ENCODE measurements at regions not wholly inside any gene's neighbourhood (a gene's known extent, or its start where the extent isn't known, plus 50 kb on each side); places are given as distances from the start of the nearest gene placed in this dataset.
A peak's percentile ranks its signal among the peaks of the same experiment; 100 is the strongest.
"Not testable (repeated sequence)": the region's sequence is repeated elsewhere in the genome, so short reads cannot be mapped to it uniquely, and the experiment has no call there.

DNA sequence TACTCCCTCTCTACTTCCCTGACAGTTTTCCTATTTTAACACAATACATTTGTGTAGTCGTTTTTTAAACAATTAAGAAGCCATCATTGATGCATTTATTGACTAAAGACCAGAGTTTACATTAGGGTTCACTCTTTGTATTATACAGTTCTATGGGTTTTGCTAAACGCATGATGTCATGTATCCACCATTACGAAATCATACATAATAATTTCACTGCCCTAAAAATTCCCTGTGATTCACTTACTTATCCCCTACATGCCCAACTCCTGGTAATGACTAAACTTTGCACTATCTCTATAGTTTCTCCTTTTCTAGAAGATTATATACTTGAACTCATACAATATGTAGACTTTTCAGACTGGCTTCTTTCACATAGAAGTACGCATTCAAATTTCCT, 1016.5 kb upstream of the FOXG1 start:
- no peaks in the 10 kb centered on the region for H3K36me3 Mint-ChIP-seq (ENCODE audit: low read depth, unreplicated experiment)
- H3K9ac ChIP-seq (ENCODE audit: low read length): no peak overlapping the region
- no peaks in the 10 kb centered on the region for H3K36me3 ChIP-seq (ENCODE audit: insufficient read depth, low read length)
- H3K4me1 Mint-ChIP-seq (ENCODE audit: low read depth, unreplicated experiment): no peaks in the 10 kb centered on the region
- no peak overlapping the region for H3K27ac Mint-ChIP-seq (ENCODE audit: unreplicated experiment)
- no peak overlapping the region for H3K4me2 ChIP-seq (ENCODE audit: low read length)
- DNase-seq (ENCODE audit: low read depth): no peak
- H2AFZ ChIP-seq (ENCODE audit: low read depth, low read length): no peak overlapping the region
- no peaks in the 10 kb centered on the region for H3K27me3 Mint-ChIP-seq (ENCODE audit: low read depth, unreplicated experiment)
- H3K4me3 Mint-ChIP-seq (ENCODE audit: unreplicated experiment): no peak overlapping the region
- TF ChIP-seq, protein P1, sequence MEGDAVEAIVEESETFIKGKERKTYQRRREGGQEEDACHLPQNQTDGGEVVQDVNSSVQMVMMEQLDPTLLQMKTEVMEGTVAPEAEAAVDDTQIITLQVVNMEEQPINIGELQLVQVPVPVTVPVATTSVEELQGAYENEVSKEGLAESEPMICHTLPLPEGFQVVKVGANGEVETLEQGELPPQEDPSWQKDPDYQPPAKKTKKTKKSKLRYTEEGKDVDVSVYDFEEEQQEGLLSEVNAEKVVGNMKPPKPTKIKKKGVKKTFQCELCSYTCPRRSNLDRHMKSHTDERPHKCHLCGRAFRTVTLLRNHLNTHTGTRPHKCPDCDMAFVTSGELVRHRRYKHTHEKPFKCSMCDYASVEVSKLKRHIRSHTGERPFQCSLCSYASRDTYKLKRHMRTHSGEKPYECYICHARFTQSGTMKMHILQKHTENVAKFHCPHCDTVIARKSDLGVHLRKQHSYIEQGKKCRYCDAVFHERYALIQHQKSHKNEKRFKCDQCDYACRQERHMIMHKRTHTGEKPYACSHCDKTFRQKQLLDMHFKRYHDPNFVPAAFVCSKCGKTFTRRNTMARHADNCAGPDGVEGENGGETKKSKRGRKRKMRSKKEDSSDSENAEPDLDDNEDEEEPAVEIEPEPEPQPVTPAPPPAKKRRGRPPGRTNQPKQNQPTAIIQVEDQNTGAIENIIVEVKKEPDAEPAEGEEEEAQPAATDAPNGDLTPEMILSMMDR (IDR thresholded peaks at IDR 0.05; ENCODE audit: insufficient read depth, low read depth, low read length): no peak
- H3K9me3 Mint-ChIP-seq (ENCODE audit: unreplicated experiment): no peaks in the 10 kb centered on the region
- no peak overlapping the region for H3K27ac ChIP-seq (ENCODE audit: low read depth, low read length)
- no peak for FAIRE-seq
- no peaks in the 10 kb centered on the region for H3K79me2 ChIP-seq (ENCODE audit: insufficient read depth, low read length)
- no peaks in the 10 kb centered on the region for H3K4me1 ChIP-seq (ENCODE audit: insufficient read depth, low read length)
- H3K27me3 ChIP-seq (ENCODE audit: insufficient read depth, low read length): no peaks in the 10 kb centered on the region
- H4K20me1 ChIP-seq (ENCODE audit: insufficient read depth, low read length): no peaks in the 10 kb centered on the region
- H3K9me3 ChIP-seq (ENCODE audit: insufficient read depth, low read depth, low read length): no peaks in the 10 kb centered on the region
- H3K4me3 ChIP-seq (ENCODE audit: insufficient read depth, low read depth, low read length): no peak overlapping the region

GRCh38 chr14:27757642-27758041, 1008.9 kb upstream of the FOXG1 start:
- not testable (repeated sequence) for H3K27ac ChIP-seq (ENCODE audit: low read depth, low read length); H2AFZ ChIP-seq (ENCODE audit: low read depth, low read length); H3K79me2 ChIP-seq (ENCODE audit: insufficient read depth, low read length); H3K9me3 Mint-ChIP-seq (ENCODE audit: unreplicated experiment); H3K36me3 Mint-ChIP-seq (ENCODE audit: low read depth, unreplicated experiment); H3K4me1 ChIP-seq (ENCODE audit: insufficient read depth, low read length); H3K4me1 Mint-ChIP-seq (ENCODE audit: low read depth, unreplicated experiment); H3K9me3 ChIP-seq (ENCODE audit: insufficient read depth, low read depth, low read length); H3K9ac ChIP-seq (ENCODE audit: low read length); H3K4me3 ChIP-seq (ENCODE audit: insufficient read depth, low read depth, low read length); H3K27me3 ChIP-seq (ENCODE audit: insufficient read depth, low read length); H3K36me3 ChIP-seq (ENCODE audit: insufficient read depth, low read length); FAIRE-seq; H4K20me1 ChIP-seq (ENCODE audit: insufficient read depth, low read length); H3K27me3 Mint-ChIP-seq (ENCODE audit: low read depth, unreplicated experiment); H3K4me2 ChIP-seq (ENCODE audit: low read length); H3K27ac Mint-ChIP-seq (ENCODE audit: unreplicated experiment); H3K4me3 Mint-ChIP-seq (ENCODE audit: unreplicated experiment); DNase-seq (ENCODE audit: low read depth)

DNA sequence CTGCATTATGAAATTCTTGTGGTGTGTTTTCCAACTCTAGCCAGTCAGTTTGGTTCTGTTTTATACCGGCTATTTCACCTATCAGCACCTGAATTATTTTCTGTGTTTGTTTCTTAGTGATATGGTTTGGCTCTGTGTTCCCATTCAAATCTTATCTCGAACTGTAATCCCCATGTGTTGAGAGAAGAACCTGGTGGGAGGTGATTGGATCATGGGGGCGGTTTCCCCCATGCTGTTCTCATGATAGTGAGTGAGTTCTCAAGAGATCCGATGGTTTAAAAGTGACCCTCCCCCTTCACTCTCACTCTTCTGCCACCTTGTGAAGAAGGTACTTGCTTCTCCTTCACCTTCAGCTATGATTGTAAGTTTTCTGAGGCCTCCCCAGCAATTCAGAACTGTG, 1006.2 kb upstream of the FOXG1 start:
- not testable (repeated sequence) for H3K27me3 ChIP-seq (ENCODE audit: insufficient read depth, low read length); H3K9ac ChIP-seq (ENCODE audit: low read length); DNase-seq (ENCODE audit: low read depth); H3K4me3 Mint-ChIP-seq (ENCODE audit: unreplicated experiment); H3K27me3 Mint-ChIP-seq (ENCODE audit: low read depth, unreplicated experiment); H3K9me3 Mint-ChIP-seq (ENCODE audit: unreplicated experiment); H3K4me1 Mint-ChIP-seq (ENCODE audit: low read depth, unreplicated experiment); H3K9me3 ChIP-seq (ENCODE audit: insufficient read depth, low read depth, low read length); H3K36me3 Mint-ChIP-seq (ENCODE audit: low read depth, unreplicated experiment); H3K27ac ChIP-seq (ENCODE audit: low read depth, low read length); H3K4me2 ChIP-seq (ENCODE audit: low read length); H2AFZ ChIP-seq (ENCODE audit: low read depth, low read length); FAIRE-seq; H3K27ac Mint-ChIP-seq (ENCODE audit: unreplicated experiment); H3K36me3 ChIP-seq (ENCODE audit: insufficient read depth, low read length); H3K79me2 ChIP-seq (ENCODE audit: insufficient read depth, low read length); H3K4me3 ChIP-seq (ENCODE audit: insufficient read depth, low read depth, low read length); H4K20me1 ChIP-seq (ENCODE audit: insufficient read depth, low read length); H3K4me1 ChIP-seq (ENCODE audit: insufficient read depth, low read length)

DNA sequence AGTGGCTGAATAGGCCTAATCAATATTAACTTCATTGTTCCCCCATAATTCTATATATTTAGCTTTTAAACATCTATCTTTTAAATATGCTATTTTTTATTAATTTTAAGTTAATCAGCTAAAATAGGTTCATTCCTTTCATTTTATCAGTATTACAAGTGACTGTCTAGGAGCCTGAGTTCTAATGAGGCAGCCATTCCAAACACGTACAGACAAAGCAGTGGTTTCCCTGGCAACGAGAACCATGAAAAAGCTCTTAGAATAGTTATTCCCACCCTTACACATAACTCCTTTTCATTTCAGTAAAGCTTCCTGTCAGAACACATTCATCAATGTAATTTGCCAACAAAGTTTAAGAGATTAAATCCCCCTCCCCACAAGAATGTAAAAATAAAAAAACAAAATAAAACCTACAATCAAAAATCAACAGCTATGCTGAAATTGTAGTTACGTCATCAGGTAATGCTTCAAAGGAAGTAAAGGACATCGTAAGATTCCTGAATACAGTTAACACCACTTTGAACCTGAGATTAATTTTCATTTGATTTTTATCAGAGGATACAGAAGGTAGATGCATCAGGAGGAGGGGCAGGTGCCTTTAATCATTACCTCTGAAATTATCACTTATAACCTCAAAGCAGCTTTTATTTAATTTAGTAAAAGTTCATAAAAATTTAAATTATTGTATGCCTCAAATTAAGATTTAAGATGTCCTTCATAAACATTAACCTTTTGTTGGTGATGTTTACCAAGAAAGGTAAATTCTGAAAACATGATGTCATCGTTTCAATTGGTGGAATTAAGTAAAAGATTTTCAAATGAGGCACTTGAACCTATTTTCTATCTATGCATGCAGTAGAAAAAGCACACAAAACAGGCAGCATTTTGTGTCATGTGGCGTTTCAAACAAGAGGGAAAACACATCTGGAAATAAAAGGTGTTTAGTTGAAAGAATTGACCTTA, 967.2 kb upstream of the FOXG1 start:
- H3K27ac Mint-ChIP-seq (ENCODE audit: unreplicated experiment); H3K9me3 Mint-ChIP-seq (ENCODE audit: unreplicated experiment); H3K9me3 ChIP-seq (ENCODE audit: insufficient read depth, low read depth, low read length); H3K4me1 Mint-ChIP-seq (ENCODE audit: low read depth, unreplicated experiment); H3K36me3 Mint-ChIP-seq (ENCODE audit: low read depth, unreplicated experiment); H3K4me3 ChIP-seq (ENCODE audit: insufficient read depth, low read depth, low read length); H2AFZ ChIP-seq (ENCODE audit: low read depth, low read length); H3K27me3 Mint-ChIP-seq (ENCODE audit: low read depth, unreplicated experiment); FAIRE-seq; H3K36me3 ChIP-seq (ENCODE audit: insufficient read depth, low read length); H4K20me1 ChIP-seq (ENCODE audit: insufficient read depth, low read length); H3K4me1 ChIP-seq (ENCODE audit: insufficient read depth, low read length); H3K79me2 ChIP-seq (ENCODE audit: insufficient read depth, low read length); H3K27me3 ChIP-seq (ENCODE audit: insufficient read depth, low read length); H3K9ac ChIP-seq (ENCODE audit: low read length); H3K4me3 Mint-ChIP-seq (ENCODE audit: unreplicated experiment); H3K27ac ChIP-seq (ENCODE audit: low read depth, low read length): not testable (repeated sequence)
- DNase-seq (ENCODE audit: low read depth): peak; percentile 2
- H3K4me2 ChIP-seq (ENCODE audit: low read length): peak overlapping the region; percentile 22

DNA sequence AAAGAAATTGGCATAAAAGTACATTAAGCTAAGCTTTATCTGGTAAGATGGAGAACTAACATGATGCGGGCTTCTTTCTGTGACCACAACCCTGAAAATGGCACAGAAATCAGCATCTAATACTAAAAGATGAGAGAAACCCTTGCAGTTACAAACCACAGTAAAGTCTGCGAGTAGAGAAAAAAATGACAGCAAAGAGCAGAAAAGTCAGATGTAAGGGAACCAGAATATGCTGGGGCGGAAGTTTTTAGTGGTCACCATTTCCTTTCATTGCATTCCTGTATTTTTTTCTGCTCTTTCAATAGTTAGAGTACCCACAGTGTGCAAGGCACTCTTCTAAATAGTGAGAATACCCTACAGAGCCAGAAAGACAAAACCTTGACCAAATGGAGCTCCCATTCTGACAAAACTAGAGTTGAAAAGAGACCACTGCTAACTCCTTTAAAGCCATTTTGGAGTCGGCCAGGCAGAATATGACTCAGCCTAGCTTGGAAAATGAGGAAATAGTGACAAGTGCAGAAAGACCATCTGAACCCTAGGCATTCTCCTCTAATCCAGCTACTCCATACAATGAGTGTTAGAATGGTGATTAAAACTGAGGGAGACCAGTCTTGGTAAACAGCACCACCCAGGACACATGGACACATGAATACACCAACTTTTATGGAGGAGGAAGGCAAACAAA, 948.7 kb upstream of the FOXG1 start:
- not testable (repeated sequence) for H3K27me3 Mint-ChIP-seq (ENCODE audit: low read depth, unreplicated experiment); H3K4me1 ChIP-seq (ENCODE audit: insufficient read depth, low read length); H3K36me3 Mint-ChIP-seq (ENCODE audit: low read depth, unreplicated experiment); H2AFZ ChIP-seq (ENCODE audit: low read depth, low read length); H3K36me3 ChIP-seq (ENCODE audit: insufficient read depth, low read length); H3K4me2 ChIP-seq (ENCODE audit: low read length); DNase-seq (ENCODE audit: low read depth); H3K27me3 ChIP-seq (ENCODE audit: insufficient read depth, low read length); H3K9ac ChIP-seq (ENCODE audit: low read length); H3K9me3 Mint-ChIP-seq (ENCODE audit: unreplicated experiment); H3K4me1 Mint-ChIP-seq (ENCODE audit: low read depth, unreplicated experiment); H3K4me3 ChIP-seq (ENCODE audit: insufficient read depth, low read depth, low read length); H3K27ac Mint-ChIP-seq (ENCODE audit: unreplicated experiment); H3K79me2 ChIP-seq (ENCODE audit: insufficient read depth, low read length); H3K27ac ChIP-seq (ENCODE audit: low read depth, low read length); H3K9me3 ChIP-seq (ENCODE audit: insufficient read depth, low read depth, low read length); H4K20me1 ChIP-seq (ENCODE audit: insufficient read depth, low read length); FAIRE-seq; H3K4me3 Mint-ChIP-seq (ENCODE audit: unreplicated experiment)
